Right cardiac atrium (tissue), 5 donors: ENCODE measurements at regions not wholly inside any gene's neighbourhood (a gene's known extent, or its start where the extent isn't known, plus 50 kb on each side); places are given as distances from the start of the nearest gene placed in this dataset.

Experiments used
- ATAC-seq, 2 donors: fragments of 200-7000 bp; cut with Tn5 transposase; one replicate each; pipeline versions ENCODE4 v1.8.0 to v1.9.1; 2020; ENCODE audit warnings: moderate library complexity in 2 of 2, mild to moderate bottlenecking in 1 of 2
- DNase-seq, 3 donors: peaks; one replicate each; pipeline ENCODE4 v3.0.0-alpha.2; 2020
- H3K27ac ChIP-seq: one replicate; pipeline ENCODE4 v1.5.1; 2013; ENCODE audit warnings: mild to moderate bottlenecking, low read length, control low read depth, moderate library complexity
- H3K27me3 ChIP-seq: one replicate; pipeline ENCODE4 v1.6.1; 2013; ENCODE audit not compliant: control insufficient read depth, insufficient read depth
- H3K4me1 ChIP-seq: one replicate; pipeline ENCODE4 v1.6.1; 2013; ENCODE audit warnings: low read length; ENCODE audit not compliant: control insufficient read depth, insufficient read depth
- H3K4me3 ChIP-seq: one replicate; pipeline ENCODE4 v1.5.1; 2013; ENCODE audit warnings: low read length, control low read depth
- H3K9me3 ChIP-seq: one replicate; pipeline ENCODE4 v1.6.1; 2013; ENCODE audit warnings: low read length; ENCODE audit not compliant: control insufficient read depth
- WGBS: extraction: QIAGEN DNeasy Blood & Tissue Kit; methylation state at CpG from one replicate; pipeline ENCODE4 v1.1.7; 2013; 5-methylcytosine and 5-hydroxymethylcytosine counted together
- intact Hi-C, 4 donors: fragments of 100-400 bp; cut with DNase I; formaldehyde crosslinking; loops; one replicate each; pipeline versions ENCODE4 v1.11.0 to v1.14.0; 2022 to 2023
- donor health status: healthy with polysubstance abuse.
- donor health status: DM: no; HTN: yes; CAD: no.
- donor health status: DM: no; HTN: no; CAD: no.
- donor health status: DM: no; HTN: yes; CAD: no; lungs with severe emphysema.
- donor health status: DM: yes; HTN: yes; CAD: no.

DNA sequence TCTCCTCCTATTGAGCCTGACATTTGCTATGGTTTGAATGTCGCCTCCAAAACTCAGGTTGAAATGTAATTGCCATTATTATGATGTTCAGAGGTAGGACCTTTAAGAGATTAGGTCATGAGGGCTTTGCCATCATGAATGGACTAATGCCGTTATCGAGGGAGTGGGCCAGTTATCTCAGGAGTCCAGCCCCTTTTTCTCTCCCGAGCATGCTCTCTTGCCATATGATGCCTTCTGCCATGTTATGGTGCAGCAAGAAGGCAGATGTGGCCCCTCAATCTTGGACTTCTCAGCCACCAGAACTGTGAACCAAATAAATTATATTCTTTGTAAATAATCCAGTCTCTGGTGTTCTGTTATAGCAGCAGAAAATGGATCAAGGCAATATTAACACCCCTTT lies 323.5 kb downstream of the RRAGC start:
- no peaks in the 10 kb centered on the region for H3K4me1 ChIP-seq
- H3K4me3 ChIP-seq, result no peak overlapping the region
- no peak overlapping the region for H3K27ac ChIP-seq
- ATAC-seq (no peak), DNase-seq (no peak)
- no peaks in the 10 kb centered on the region for H3K9me3 ChIP-seq
- intact Hi-C loops, result no loop called here
- WGBS, result 81% methylated on average over 4 of the region's 4 CpGs
- H3K27me3 ChIP-seq, result peaks cover 4% of the 10 kb centered on the region

DNA sequence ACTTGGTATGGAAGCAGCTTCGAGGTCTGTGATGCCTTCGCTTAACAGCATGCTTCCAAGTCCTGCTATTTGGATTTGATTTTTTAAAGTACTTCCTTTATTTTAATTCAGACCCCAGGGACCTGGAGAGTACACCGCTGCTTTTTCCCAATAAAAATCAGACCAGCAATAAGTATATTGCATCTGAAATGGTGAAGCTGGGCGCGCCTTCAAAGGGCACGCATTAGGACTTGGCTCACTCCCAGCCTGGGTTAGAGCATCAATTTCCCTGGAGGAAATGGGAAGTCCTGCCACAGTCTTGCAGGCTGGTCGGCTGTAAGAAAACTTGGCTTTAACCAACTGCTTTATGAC lies 325.1 kb downstream of the RRAGC start:
- Histone ChIP-seq H3K27ac (no peak overlapping the region), H3K4me3 (no peak overlapping the region), H3K27me3 (peaks cover 4% of the 10 kb centered on the region), H3K4me1 (no peaks in the 10 kb centered on the region), H3K9me3 (no peaks in the 10 kb centered on the region)
- ATAC-seq (no peak), DNase-seq (no peak)
- 60% methylated on average over 7 of the region's 7 CpGs for WGBS
- intact Hi-C loops, result no loop called here

DNA sequence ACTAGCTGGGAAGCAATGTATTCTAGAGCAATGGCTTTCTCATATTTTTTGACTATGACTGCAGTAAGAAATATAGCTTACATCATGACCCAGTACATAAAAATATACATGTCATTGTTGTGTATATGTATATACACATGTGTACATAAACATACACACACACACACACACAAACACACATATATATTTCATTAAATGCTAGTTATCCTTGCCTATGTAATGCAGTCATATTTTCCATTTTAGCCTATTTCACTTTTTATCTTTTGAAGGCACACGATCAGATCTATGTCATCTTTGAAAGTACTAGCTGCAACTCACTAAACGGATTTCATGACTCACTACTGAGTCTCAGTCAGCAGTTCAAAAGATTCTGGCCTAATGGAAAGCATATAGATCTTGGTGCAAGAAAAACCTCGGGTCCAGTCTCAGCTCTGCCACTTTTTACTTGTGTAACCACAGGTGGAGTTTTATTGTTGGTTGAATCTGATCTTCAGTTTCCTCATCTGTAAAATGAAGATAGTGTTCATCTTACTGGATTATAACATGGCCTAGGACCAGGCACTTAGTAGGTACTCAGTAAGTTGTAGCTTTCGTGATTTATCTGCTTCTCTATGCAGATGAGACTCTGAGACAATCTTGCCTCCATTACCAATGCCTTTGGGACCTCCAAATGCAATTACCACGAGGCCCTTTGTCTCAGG lies 325.6 kb downstream of the RRAGC start:
- 53% methylated on average over 5 of the region's 5 CpGs for WGBS
- ATAC-seq, result no peak

DNA sequence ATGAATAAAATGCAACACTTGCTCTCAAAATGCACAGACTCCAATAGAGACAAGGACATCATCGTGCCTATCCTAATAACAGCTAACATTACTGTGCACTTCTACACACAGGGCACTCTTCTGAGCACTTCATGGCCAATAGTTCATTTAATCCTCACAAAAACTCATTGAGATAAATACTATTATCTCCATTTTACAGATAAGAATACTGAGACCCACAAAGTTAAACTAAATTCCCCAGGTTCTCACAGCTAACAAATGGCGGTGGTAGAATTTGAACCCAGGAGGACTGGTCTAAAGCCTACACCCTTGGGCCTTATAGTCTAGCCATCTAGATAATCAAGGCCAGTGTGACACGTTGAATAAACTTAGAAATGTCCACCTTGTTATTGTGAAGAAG lies 328.6 kb downstream of the RRAGC start:
- H3K4me3 ChIP-seq, result no peak overlapping the region
- ATAC-seq (no peak), DNase-seq (no peak)
- H3K9me3 ChIP-seq, result no peaks in the 10 kb centered on the region
- H3K27ac ChIP-seq, result no peak overlapping the region
- no peaks in the 10 kb centered on the region for H3K27me3 ChIP-seq
- H3K4me1 ChIP-seq, result no peaks in the 10 kb centered on the region
- intact Hi-C loops, result no loop called here
- 87% methylated on average over 3 of the region's 3 CpGs for WGBS

More for the DNA sequence above, 325.6 kb downstream of the RRAGC start:
- no peaks in the 10 kb centered on the region for H3K4me1 ChIP-seq
- H3K27me3 ChIP-seq, result peaks cover 4% of the 10 kb centered on the region
- DNase-seq, result no peak
- no peaks in the 10 kb centered on the region for H3K9me3 ChIP-seq
- intact Hi-C loops, result no loop called here
- H3K27ac ChIP-seq, result no peak overlapping the region
- no peak overlapping the region for H3K4me3 ChIP-seq

DNA sequence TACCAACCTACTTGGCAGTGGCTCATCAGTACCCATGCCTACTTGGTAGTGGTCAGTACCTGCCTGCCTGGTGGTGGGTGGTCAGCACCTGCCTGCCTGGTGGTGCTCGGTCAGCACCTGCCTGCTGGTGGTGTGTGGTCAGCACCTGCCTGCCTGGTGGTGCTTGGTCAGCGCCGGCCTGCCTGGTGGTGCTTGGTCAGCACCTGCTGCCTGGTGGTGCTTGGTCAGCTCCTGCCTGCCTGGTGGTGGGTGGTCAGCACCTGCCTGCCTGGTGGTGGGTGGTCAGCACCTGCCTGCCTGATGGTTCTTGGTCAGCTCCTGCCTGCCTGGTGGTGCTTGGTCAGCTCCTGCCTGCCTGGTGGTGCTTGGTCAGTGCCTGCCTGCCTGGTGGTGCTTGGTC lies 329.6 kb downstream of the RRAGC start:
- Histone ChIP-seq H3K4me1 (no peaks in the 10 kb centered on the region), H3K27me3 (no peaks in the 10 kb centered on the region), H3K4me3 (no peak overlapping the region), H3K9me3 (no peaks in the 10 kb centered on the region), H3K27ac (no peak overlapping the region)
- no peak for ATAC-seq
- intact Hi-C loops, result no loop called here
- DNase-seq, result peak in 1 of 3 donors; percentile 54
- WGBS, result 97% methylated on average over 3 of the region's 3 CpGs

DNA sequence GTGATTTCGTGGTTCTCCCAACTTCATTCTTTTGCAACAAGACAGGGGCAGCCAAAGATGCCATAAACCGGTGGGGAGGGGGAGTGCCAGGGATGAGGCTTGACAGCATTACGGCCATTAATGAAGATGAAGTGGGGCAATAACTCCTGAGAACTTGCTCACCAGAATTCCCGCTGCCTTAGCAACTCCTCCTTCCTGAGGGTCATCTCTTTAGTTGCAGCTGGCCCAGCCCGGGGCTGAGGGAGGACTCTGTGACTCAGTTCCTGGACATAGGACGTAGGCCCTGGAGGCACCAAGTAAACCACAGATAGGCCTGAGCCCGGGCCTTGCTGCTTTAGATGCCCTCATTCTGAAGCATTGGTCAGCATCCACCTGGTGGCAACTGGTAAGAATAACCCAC lies 330.2 kb downstream of the RRAGC start:
- ATAC-seq (no peak), DNase-seq (no peak)
- WGBS, result 84% methylated on average over 7 of the region's 7 CpGs
- Histone ChIP-seq H3K9me3 (no peaks in the 10 kb centered on the region), H3K27ac (no peak overlapping the region), H3K4me3 (no peak overlapping the region), H3K27me3 (no peaks in the 10 kb centered on the region), H3K4me1 (no peaks in the 10 kb centered on the region)
- intact Hi-C loops, result no loop called here

DNA sequence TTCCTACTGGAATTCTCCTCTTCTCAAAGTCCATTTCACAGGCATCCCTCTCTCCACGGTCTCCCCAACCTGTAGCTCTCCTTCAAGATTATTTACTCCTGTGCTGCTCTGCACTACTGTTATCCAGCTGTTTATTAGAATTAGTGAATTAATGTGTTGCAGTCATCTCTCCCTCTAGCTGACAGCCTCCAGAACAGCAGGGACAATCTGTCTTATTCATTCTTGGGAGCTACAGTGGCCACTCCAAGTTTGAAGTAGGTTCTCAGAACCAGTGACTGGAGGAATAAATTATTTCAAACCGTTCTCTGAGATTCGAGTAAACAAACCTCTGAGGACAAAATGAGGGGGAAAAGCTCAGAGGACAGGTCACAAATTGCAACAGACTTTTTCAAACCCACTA lies 330.9 kb downstream of the RRAGC start:
- H3K27me3 ChIP-seq, result no peaks in the 10 kb centered on the region
- H3K4me1 ChIP-seq, result no peaks in the 10 kb centered on the region
- DNase-seq (no peak), ATAC-seq (no peak)
- no peak overlapping the region for H3K4me3 ChIP-seq
- WGBS, result 70% methylated on average over 3 of the region's 3 CpGs
- H3K27ac ChIP-seq, result no peak overlapping the region
- intact Hi-C loops, result no loop called here
- no peaks in the 10 kb centered on the region for H3K9me3 ChIP-seq

DNA sequence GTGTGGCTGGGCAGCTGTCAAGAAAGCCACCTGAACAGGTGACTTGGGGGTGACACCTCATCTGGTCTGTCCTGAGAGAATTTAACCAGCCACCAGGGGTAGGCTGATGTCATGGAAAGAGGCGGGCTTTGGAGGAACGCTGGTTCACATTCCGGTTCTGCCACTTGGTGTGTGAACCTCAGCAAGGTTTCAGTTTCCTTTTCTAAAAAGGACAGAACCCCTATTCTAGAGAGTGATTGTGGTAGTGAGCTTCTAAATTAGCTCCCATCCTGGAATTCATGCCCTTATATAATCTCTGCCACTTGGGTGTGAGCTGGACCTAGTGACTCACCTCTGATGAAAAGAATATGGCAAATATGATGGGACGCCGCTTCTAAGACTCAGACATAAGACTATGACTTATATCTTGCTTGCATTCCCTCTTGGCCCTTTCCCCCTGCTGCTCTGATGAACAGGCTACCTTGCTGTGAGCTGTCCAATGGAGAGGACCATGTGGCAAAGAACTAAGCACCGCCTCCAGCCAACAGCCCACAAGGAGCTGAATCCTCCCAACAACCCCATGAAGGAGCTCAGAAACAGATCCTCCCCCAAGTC lies 332.1 kb downstream of the RRAGC start:
- WGBS, result 69% methylated on average over 6 of the region's 6 CpGs
- Histone ChIP-seq H3K4me3 (no peak overlapping the region), H3K27me3 (no peaks in the 10 kb centered on the region)

DNA sequence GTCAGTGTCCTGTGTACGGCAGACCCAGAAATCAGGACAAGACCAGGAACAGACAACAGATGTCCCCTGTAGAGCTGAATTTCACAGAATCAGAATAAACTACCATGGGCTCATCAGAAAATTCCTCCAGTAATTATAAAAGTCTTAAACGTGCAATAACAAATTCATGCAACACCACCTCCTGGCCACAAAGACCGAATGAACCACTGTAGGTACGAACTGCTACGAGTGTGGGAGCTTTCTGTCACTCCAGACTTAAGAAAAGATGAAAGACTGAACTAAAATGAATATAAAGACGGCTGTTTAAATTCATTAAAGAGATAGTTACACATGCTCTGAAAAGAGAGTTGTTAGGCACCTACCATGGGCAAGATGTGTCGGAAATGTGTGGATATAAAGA lies 333.5 kb downstream of the RRAGC start:
- intact Hi-C loops, result no loop called here
- H3K27me3 ChIP-seq, result no peaks in the 10 kb centered on the region
- no peaks in the 10 kb centered on the region for H3K9me3 ChIP-seq
- no peak overlapping the region for H3K27ac ChIP-seq
- H3K4me1 ChIP-seq, result no peaks in the 10 kb centered on the region
- ATAC-seq (no peak), DNase-seq (no peak)
- 70% methylated on average over 7 of the region's 7 CpGs for WGBS
- H3K4me3 ChIP-seq, result no peak overlapping the region

More for the DNA sequence above, 332.1 kb downstream of the RRAGC start:
- no peaks in the 10 kb centered on the region for H3K4me1 ChIP-seq
- H3K27ac ChIP-seq, result no peak overlapping the region
- H3K9me3 ChIP-seq, result no peaks in the 10 kb centered on the region
- intact Hi-C loops, result no loop called here
- ATAC-seq (no peak), DNase-seq (no peak)

DNA sequence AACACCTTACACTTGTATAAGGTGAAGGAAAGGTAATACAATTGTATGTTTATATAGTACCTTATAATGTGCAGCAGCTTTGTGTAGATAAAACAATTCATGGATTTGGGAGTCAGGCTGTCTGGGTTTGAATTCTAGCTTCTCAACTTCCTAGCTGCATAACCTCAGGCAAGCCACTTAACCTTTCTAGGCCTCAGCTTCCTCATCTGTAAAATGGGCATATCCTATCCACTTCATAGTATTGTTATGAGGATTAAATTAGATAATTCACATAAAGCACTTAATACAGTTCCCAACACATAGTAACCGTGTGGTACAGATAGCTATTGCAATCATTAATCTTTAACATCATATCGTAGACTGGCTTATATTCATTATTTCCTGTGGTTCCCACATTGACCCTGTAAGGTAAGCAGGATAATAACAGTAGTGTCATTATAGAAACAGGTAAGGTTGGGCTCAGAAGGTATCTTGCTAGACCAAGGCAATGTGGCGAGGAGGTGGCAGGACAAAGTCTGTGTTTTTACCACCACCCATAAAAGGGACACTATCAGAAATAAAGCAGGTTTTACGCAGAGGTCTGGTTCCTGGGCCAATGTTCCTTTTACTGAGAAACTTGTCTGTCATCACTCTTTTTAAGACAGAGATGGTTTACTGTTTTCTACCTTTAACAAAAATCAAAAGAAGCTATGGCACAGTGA lies 334.1 kb downstream of the RRAGC start:
- no peak for ATAC-seq
- Histone ChIP-seq H3K9me3 (no peaks in the 10 kb centered on the region), H3K27ac (no peak overlapping the region), H3K4me3 (no peak overlapping the region), H3K27me3 (no peaks in the 10 kb centered on the region), H3K4me1 (no peaks in the 10 kb centered on the region)
- 89% methylated on average over 4 of the region's 4 CpGs for WGBS
- DNase-seq, result no peak
- intact Hi-C loops, result no loop called here

DNA sequence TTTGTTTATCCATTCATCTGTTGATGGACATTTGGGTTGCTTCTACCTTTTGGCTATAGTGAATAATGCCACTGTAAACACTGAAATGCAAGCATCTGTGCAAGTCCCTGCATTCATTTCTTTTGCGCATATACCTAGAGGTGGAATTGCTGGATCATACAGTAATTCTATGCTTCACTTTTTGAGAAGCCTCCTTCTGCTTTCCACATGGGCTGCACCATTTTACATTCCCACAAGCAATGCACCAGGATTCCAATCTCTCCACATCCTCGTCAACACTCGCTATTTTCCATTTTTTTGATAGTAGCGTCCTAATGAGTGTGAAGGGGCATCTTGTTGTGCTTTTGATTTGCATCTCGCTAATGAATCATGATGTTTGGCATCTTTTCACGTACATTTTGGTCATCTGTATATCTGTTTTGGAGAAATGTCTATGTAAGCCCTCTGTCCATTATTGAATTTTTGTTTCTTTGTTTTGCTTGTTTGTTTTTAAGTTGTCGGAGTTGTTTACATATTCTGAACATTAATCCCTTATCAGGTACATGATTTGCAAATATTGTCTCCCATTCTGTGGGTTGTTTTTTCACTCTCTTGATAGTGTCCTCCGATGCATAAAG lies 335.4 kb downstream of the RRAGC start:
- 83% methylated on average over 8 of the region's 8 CpGs for WGBS
- Histone ChIP-seq H3K9me3 (no peaks in the 10 kb centered on the region), H3K27me3 (no peaks in the 10 kb centered on the region), H3K4me3 (no peak overlapping the region), H3K4me1 (no peaks in the 10 kb centered on the region), H3K27ac (no peak overlapping the region)
- intact Hi-C loops, result no loop called here
- DNase-seq (no peak), ATAC-seq (no peak)
